DOHH2 (cell line): ENCODE measurements at regions not wholly inside any gene's neighbourhood (a gene's known extent, or its start where the extent isn't known, plus 50 kb on each side); places are given as distances from the start of the nearest gene placed in this dataset.

Experiments used
- H3F3A ChIP-seq: fragments of 200-600 bp; sonication (generic), shearing (Covaris generic); 2 replicates; pipeline ENCODE4 v1.6.0; 2016; ENCODE audit warnings: antibody characterized with exemption, mild to moderate bottlenecking; ENCODE audit not compliant: control insufficient read depth, insufficient read depth
- H3K27ac ChIP-seq: fragments of 200-600 bp; sonication (generic); 2 replicates; pipeline ENCODE4 v1.5.1; 2014; ENCODE audit warnings: low read depth, mild to moderate bottlenecking, low read length, moderate library complexity
- H3K27me3 ChIP-seq: fragments of 200-600 bp; sonication (generic); 2 replicates; pipeline ENCODE4 v1.6.1; 2014; ENCODE audit warnings: mild to moderate bottlenecking, low read length, mixed read lengths; ENCODE audit not compliant: control insufficient read depth
- H3K36me3 ChIP-seq: fragments of 200-600 bp; sonication (generic); 2 replicates; pipeline ENCODE4 v1.6.1; 2014; ENCODE audit warnings: mild to moderate bottlenecking, low read length, moderate library complexity, mixed read lengths; ENCODE audit not compliant: control insufficient read depth
- H3K4me1 ChIP-seq: fragments of 200-600 bp; sonication (generic); 2 replicates; pipeline ENCODE4 v1.6.1; 2014; ENCODE audit warnings: mild to moderate bottlenecking, low read length, mixed read lengths; ENCODE audit not compliant: control insufficient read depth
- H3K4me2 ChIP-seq: fragments of 200-600 bp; sonication (generic); 2 replicates; pipeline ENCODE4 v1.6.0; 2014; ENCODE audit warnings: mild to moderate bottlenecking, low read length, moderate library complexity
- H3K4me3 ChIP-seq: fragments of 200-600 bp; sonication (generic); 2 replicates; pipeline ENCODE4 v1.5.1; 2014; ENCODE audit warnings: mild to moderate bottlenecking, low read length, mixed read lengths
- H3K79me2 ChIP-seq: fragments of 200-600 bp; sonication (generic); 2 replicates; pipeline ENCODE4 v1.6.1; 2014; ENCODE audit warnings: mild to moderate bottlenecking, low read length, mixed read lengths; ENCODE audit not compliant: control insufficient read depth
- H3K9me2 ChIP-seq: fragments of 200-600 bp; sonication (generic); replicated peaks from 2 replicates; pipeline ENCODE4 v1.6.1; 2014; ENCODE audit warnings: mild to moderate bottlenecking, low read length, mixed read lengths; ENCODE audit not compliant: control insufficient read depth
- H3K9me3 ChIP-seq: fragments of 200-600 bp; sonication (generic); 2 replicates; pipeline ENCODE4 v1.6.1; 2014; ENCODE audit warnings: antibody characterized with exemption, low read length, mixed read lengths; ENCODE audit not compliant: control insufficient read depth, insufficient read depth
- H4K20me1 ChIP-seq: fragments of 200-600 bp; sonication (generic); 2 replicates; pipeline ENCODE4 v1.6.0; 2014; ENCODE audit warnings: low read depth, mild to moderate bottlenecking, antibody characterized with exemption, low read length, moderate library complexity; ENCODE audit not compliant: control insufficient read depth, insufficient read depth
- CTCF ChIP-seq: fragments of 200-600 bp; sonication (generic); IDR thresholded peaks from one replicate; pipeline ENCODE4 v1.5.1; 2014; ENCODE audit warnings: antibody characterized with exemption, mild to moderate bottlenecking, low read depth, low read length; ENCODE audit not compliant: poor library complexity, severe bottlenecking
- EZH2phosphoT487 ChIP-seq: fragments of 200-600 bp; sonication (generic); IDR thresholded peaks from 2 replicates; pipeline ENCODE4 v1.6.1; 2017; ENCODE audit warnings: borderline replicate concordance, mild to moderate bottlenecking, antibody characterized with exemption, low read length, moderate library complexity, mixed read lengths

DNA sequence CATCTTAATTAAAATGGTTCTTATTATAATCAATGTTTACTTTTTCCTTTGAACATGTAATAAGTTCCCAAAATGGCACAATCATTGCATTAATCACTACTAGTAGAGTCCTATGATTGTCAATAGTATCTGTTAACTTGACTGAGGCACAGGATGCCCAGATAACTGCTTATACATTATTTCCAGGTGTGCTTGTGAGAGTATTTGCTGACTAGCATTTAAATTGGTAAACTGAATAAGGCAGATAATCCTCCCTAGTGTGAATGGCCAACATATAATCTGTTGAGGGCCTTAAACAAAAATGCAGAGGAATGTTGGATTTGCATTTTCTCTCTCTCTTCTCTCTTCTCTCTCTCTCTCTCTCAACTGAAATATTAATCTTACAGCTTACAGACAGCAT lies 999.3 kb upstream of the TMPRSS15 start:
- H4K20me1 ChIP-seq, result no peaks in the 10 kb centered on the region
- no peak overlapping the region for H3K4me3 ChIP-seq
- H3K27me3 ChIP-seq, result no peaks in the 10 kb centered on the region
- no peak for TF ChIP-seq CTCF
- TF ChIP-seq EZH2phosphoT487, result no peak
- no peaks in the 10 kb centered on the region for H3K4me1 ChIP-seq
- H3K9me2 ChIP-seq, result no peaks in the 10 kb centered on the region
- no peak overlapping the region for H3K4me2 ChIP-seq
- no peaks in the 10 kb centered on the region for H3F3A ChIP-seq
- no peak overlapping the region for H3K27ac ChIP-seq
- H3K79me2 ChIP-seq, result no peaks in the 10 kb centered on the region
- no peaks in the 10 kb centered on the region for H3K9me3 ChIP-seq
- no peaks in the 10 kb centered on the region for H3K36me3 ChIP-seq

- no peaks in the 10 kb centered on the region for H3K27me3 ChIP-seq
- no peaks in the 10 kb centered on the region for H3K9me2 ChIP-seq
- no peaks in the 10 kb centered on the region for H3K4me1 ChIP-seq
- no peaks in the 10 kb centered on the region for H3F3A ChIP-seq
- H3K27ac ChIP-seq, result no peak overlapping the region
- no peaks in the 10 kb centered on the region for H3K79me2 ChIP-seq
- no peak overlapping the region for H3K4me2 ChIP-seq
- no peaks in the 10 kb centered on the region for H3K36me3 ChIP-seq
- TF ChIP-seq CTCF (no peak), EZH2phosphoT487 (no peak)
- H4K20me1 ChIP-seq, result no peaks in the 10 kb centered on the region
- H3K9me3 ChIP-seq, result no peaks in the 10 kb centered on the region
- no peak overlapping the region for H3K4me3 ChIP-seq
Measured at GRCh38 chr21:19405326-19405725, 1001.7 kb upstream of the TMPRSS15 start.

GRCh38 chr21:19420565-19420964 lies 1017.0 kb upstream of the TMPRSS15 start:
- Histone ChIP-seq H3K9me3 (peaks cover 6% of the 10 kb centered on the region; the same call in 1 of the 2 replicates), H3K27ac (no peak overlapping the region), H3K79me2 (no peaks in the 10 kb centered on the region), H3K4me2 (no peak overlapping the region), H3K27me3 (no peaks in the 10 kb centered on the region), H3K4me1 (no peaks in the 10 kb centered on the region), H3F3A (no peaks in the 10 kb centered on the region), H3K36me3 (no peaks in the 10 kb centered on the region), H4K20me1 (no peaks in the 10 kb centered on the region), H3K4me3 (no peak overlapping the region), H3K9me2 (no peaks in the 10 kb centered on the region)
- no peak for TF ChIP-seq CTCF
- TF ChIP-seq EZH2phosphoT487, result no peak

- Histone ChIP-seq H3K4me3 (no peak overlapping the region), H3K4me1 (no peaks in the 10 kb centered on the region), H3K4me2 (no peak overlapping the region), H3K27ac (no peak overlapping the region), H4K20me1 (no peaks in the 10 kb centered on the region), H3K9me3 (no peaks in the 10 kb centered on the region; the same call in 1 of the 2 replicates), H3F3A (no peaks in the 10 kb centered on the region), H3K36me3 (no peaks in the 10 kb centered on the region), H3K79me2 (no peaks in the 10 kb centered on the region), H3K9me2 (no peaks in the 10 kb centered on the region), H3K27me3 (no peaks in the 10 kb centered on the region)
- TF ChIP-seq EZH2phosphoT487, result no peak
- TF ChIP-seq CTCF, result no peak
Measured at GRCh38 chr21:19433623-19434022, 1030.0 kb upstream of the TMPRSS15 start.
